K562 (cell line): ENCODE measurements at regions not wholly inside any gene's neighbourhood (a gene's known extent, or its start where the extent isn't known, plus 50 kb on each side); places are given as distances from the start of the nearest gene placed in this dataset.

Source experiments
- ATAC-seq: fragments of 200-7000 bp; cut with Tn5 transposase; 3 replicates; pipeline ENCODE4 v1.9.1; 2020; ENCODE audit warnings: moderate library complexity
- BruUV-seq: library from RNA; stranded (reverse); fragments of 400-500 nt; replicated peaks from 2 replicates; lab custom pipeline; 2021; lab: Mats Ljungman, UMichigan
- CTCF ChIA-PET: fragments of 300-600 bp; formaldehyde crosslinking; extraction: SDS; loops from one replicate; lab custom pipeline; 2021; ENCODE audit warnings: low intra/inter-chr PET ratio; lab: Yijun Ruan, JAX
- POLR2A ChIA-PET: fragments of 300-600, 350-650 bp; sonication (Branson Sonifier 250); formaldehyde crosslinking; extraction: SDS; loops from one replicate; lab custom pipeline; 2021; ENCODE audit warnings: antibody characterized with exemption, inconsistent platforms; lab: Yijun Ruan, JAX
- DNase-seq, 4 experiments: peaks; one replicate each; pipeline versions ENCODE4 v3.0.0 to v3.0.0-alpha.2; 2011 to 2018; ENCODE audit warnings: low spot score in 3 of 4, mixed read lengths in 3 of 4; ENCODE audit errors: extremely low read depth in 1 of 4
- FAIRE-seq: peaks from 2 replicates; lab custom pipeline; 2011; peaks lifted over from hg19 to GRCh38; lab: Jason Lieb, UNC
- H2AFZ ChIP-seq: 2 replicates; pipeline ENCODE4 v1.6.0; 2011; ENCODE audit warnings: low read depth, low read length, control low read depth, inconsistent platforms
- H3K27ac ChIP-seq: fragments of 200-600 bp; 3 replicates; pipeline ENCODE4 v1.8.0; 2011; ENCODE audit warnings: low read depth, mild to moderate bottlenecking, control low read depth, inconsistent platforms, low read length, moderate library complexity, mixed read lengths; ENCODE audit errors: extremely low read depth
- H3K27me3 ChIP-seq, 2 experiments: fragments of 300-600 bp in 1 of 2; 2 replicates in 1 of 2; 3 replicates in 1 of 2; pipeline versions ENCODE4 v1.6.0 to v1.8.0; 2011; ENCODE audit warnings: inconsistent platforms in 2 of 2, low read length in 2 of 2, mild to moderate bottlenecking in 1 of 2, mixed read lengths in 1 of 2, moderate library complexity in 1 of 2; ENCODE audit not compliant: control insufficient read depth in 2 of 2, insufficient read depth in 2 of 2
- H3K36me3 ChIP-seq: fragments of 300-600 bp; 3 replicates; pipeline ENCODE4 v1.8.0; 2011; ENCODE audit warnings: mild to moderate bottlenecking, low read length, inconsistent platforms; ENCODE audit not compliant: control insufficient read depth, insufficient read depth
- H3K4me1 ChIP-seq, 2 experiments: fragments of 200-600 bp in 1 of 2; replicated peaks in 1 of 2; 2 replicates in 1 of 2; 3 replicates in 1 of 2; pipeline versions ENCODE4 v1.5.1 to v1.8.0; 2011; ENCODE audit warnings: inconsistent platforms in 2 of 2, low read length in 2 of 2, mild to moderate bottlenecking in 1 of 2, mixed read lengths in 1 of 2, moderate library complexity in 1 of 2; ENCODE audit not compliant: control insufficient read depth in 2 of 2, insufficient read depth in 2 of 2
- H3K4me2 ChIP-seq: 2 replicates; pipeline ENCODE4 v1.6.1; 2011; ENCODE audit warnings: low read length, control low read depth, inconsistent platforms, mixed read lengths; ENCODE audit not compliant: insufficient read depth
- H3K4me3 ChIP-seq: fragments of 200-600 bp; sonication (generic), shearing (Covaris generic); 2 replicates; pipeline ENCODE4 v1.5.1; 2016; ENCODE audit warnings: control low read depth, inconsistent platforms
- H3K79me2 ChIP-seq: fragments of 200-600 bp; 3 replicates; pipeline ENCODE4 v1.8.0; 2011; ENCODE audit warnings: low read length, inconsistent platforms; ENCODE audit not compliant: control insufficient read depth, insufficient read depth
- H3K9ac ChIP-seq, 2 experiments: 2 replicates each; pipeline versions ENCODE4 v1.6.0 to v1.6.1; 2011; ENCODE audit warnings: low read depth in 2 of 2, low read length in 2 of 2, control low read depth in 1 of 2, inconsistent platforms in 1 of 2, mild to moderate bottlenecking in 1 of 2, mixed read lengths in 1 of 2; ENCODE audit not compliant: insufficient read depth in 1 of 2
- H3K9me1 ChIP-seq: one replicate; pipeline ENCODE4 v1.6.0; 2011; ENCODE audit warnings: inconsistent platforms, mild to moderate bottlenecking, low read length, moderate library complexity; ENCODE audit not compliant: control insufficient read depth, insufficient read depth
- H3K9me3 ChIP-seq: replicated peaks from 2 replicates; pipeline ENCODE4 v1.5.1; 2011; ENCODE audit warnings: low read depth, low read length, inconsistent platforms; ENCODE audit not compliant: control insufficient read depth, insufficient read depth
- H4K20me1 ChIP-seq: replicated peaks from 2 replicates; pipeline ENCODE4 v1.6.1; 2011; ENCODE audit warnings: low read length, inconsistent platforms, mixed read lengths; ENCODE audit not compliant: control insufficient read depth, insufficient read depth
- ESRRB ChIP-seq: fragments of 250-450 bp; sonication (Bioruptor Pico); IDR thresholded peaks from 2 replicates; pipeline ENCODE4 v1.5.0; 2020; ENCODE audit warnings: mild to moderate bottlenecking, moderate library complexity, borderline replicate concordance
- FOXM1 ChIP-seq, 2 experiments: fragments of 450-650 bp in 1 of 2; sonication (generic) in 1 of 2; formaldehyde crosslinking in 1 of 2; IDR thresholded peaks; 2 replicates each; pipeline versions ENCODE4 v1.6.1 to v1.9.0; 2017 to 2022; ENCODE audit warnings: low read depth in 2 of 2, mild to moderate bottlenecking in 2 of 2, missing genetic modification reagents in 1 of 2, moderate library complexity in 1 of 2
- LCOR ChIP-seq: sonication (generic); formaldehyde crosslinking; IDR thresholded peaks from 2 replicates; pipeline ENCODE4 v1.8.0; 2022; ENCODE audit warnings: mild to moderate bottlenecking, missing genetic modification reagents
- MYC ChIP-seq, 2 experiments: fragments of 250-450 bp in 1 of 2; sonication (Bioruptor Pico) in 1 of 2; IDR thresholded peaks; 2 replicates each; pipeline versions ENCODE4 v1.5.1 to v1.6.1; 2012 to 2021; ENCODE audit warnings: low read depth in 2 of 2, borderline replicate concordance in 1 of 2, improper control_type of control experiment in 1 of 2, low read length in 1 of 2, mild to moderate bottlenecking in 1 of 2, moderate library complexity in 1 of 2
- PHF8 ChIP-seq: fragments of 200-600 bp; sonication (generic); IDR thresholded peaks from 2 replicates; pipeline ENCODE4 v1.6.1; 2012; ENCODE audit warnings: mixed run types, mild to moderate bottlenecking, inconsistent platforms, low read length, moderate library complexity, borderline replicate concordance
- ZNF121 ChIP-seq: sonication (generic); formaldehyde crosslinking; conservative IDR thresholded peaks from 2 replicates; pipeline ENCODE4 v1.8.0; 2022; ENCODE audit warnings: missing genetic modification reagents
- ZNF518B ChIP-seq: fragments of 250-450 bp; sonication (Bioruptor Pico); IDR thresholded peaks from 2 replicates; pipeline ENCODE4 v1.5.0; 2021; ENCODE audit warnings: mild to moderate bottlenecking, moderate library complexity
- ZNF561 ChIP-seq: fragments of 450-650 bp; formaldehyde crosslinking; conservative IDR thresholded peaks from 2 replicates; pipeline ENCODE4 v1.4.0; 2020; ENCODE audit warnings: mild to moderate bottlenecking, moderate library complexity
- WGBS: fragments of 100-300 bp; shearing (Covaris generic); methylation state at CpG from one replicate; pipeline ENCODE4 v1.1.6; 2016; ENCODE audit warnings: low coverage, mixed read lengths; ENCODE audit not compliant: insufficient coverage; ENCODE audit errors: missing lambda C conversion rate; 5-methylcytosine and 5-hydroxymethylcytosine counted together
- in situ Hi-C: fragments of 300-500 bp; cut with MboI; formaldehyde crosslinking; loops from 4 replicates; pipeline ENCODE4 v1.15.0; 2018; ENCODE audit warnings: inconsistent platforms, mixed read lengths
- intact Hi-C: fragments of 100-400 bp; cut with micrococcal nuclease; formaldehyde crosslinking; loops from 2 replicates; pipeline ENCODE4 v1.14.2; 2022
- TF ChIP-seq, protein P1 (sequence below): fragments of 250-450 bp; sonication (Bioruptor Pico); IDR thresholded peaks from 2 replicates; pipeline ENCODE4 v1.4.0; 2020; ENCODE audit warnings: mild to moderate bottlenecking, moderate library complexity, borderline replicate concordance

DNA sequence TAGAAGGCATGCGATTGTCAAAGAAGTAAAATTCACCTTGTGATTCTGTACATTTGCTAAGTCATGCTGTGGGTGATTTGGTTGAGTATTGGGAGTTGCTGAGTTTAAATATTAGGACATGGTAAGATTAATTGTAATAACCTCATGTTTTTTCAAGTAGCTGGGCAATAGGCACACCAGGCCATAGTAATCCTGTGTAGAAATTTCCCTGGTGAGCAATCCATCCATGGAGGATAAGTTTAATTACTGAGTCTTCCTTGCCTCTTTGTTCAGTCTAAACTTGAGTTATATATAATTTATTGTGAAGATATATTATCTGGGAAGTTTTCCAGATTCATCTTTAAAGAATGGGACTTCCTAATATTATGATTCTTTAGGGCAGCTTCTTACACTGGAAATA is 221.1 kb upstream of the NUDT12 start:
- no peak overlapping the region for H3K4me2 ChIP-seq
- H3K27ac ChIP-seq: no peak overlapping the region
- no peak overlapping the region for H3K9ac ChIP-seq
- H3K4me3 ChIP-seq: no peak overlapping the region
- in situ Hi-C loops: no loop called here
- FAIRE-seq (no peak), DNase-seq (no peak), ATAC-seq (no peak)
- H3K27me3 ChIP-seq: no peaks in the 10 kb centered on the region
- no peaks in the 10 kb centered on the region for H3K9me1 ChIP-seq
- POLR2A ChIA-PET: no interaction called here
- WGBS: 0% methylated on average over 1 of the region's 1 CpG
- no peaks in the 10 kb centered on the region for H3K9me3 ChIP-seq
- no peaks in the 10 kb centered on the region for H3K4me1 ChIP-seq
- no peaks in the 10 kb centered on the region for H4K20me1 ChIP-seq
- H3K79me2 ChIP-seq: no peaks in the 10 kb centered on the region
- CTCF ChIA-PET: no interaction called here
- intact Hi-C loops: no loop called here
- H2AFZ ChIP-seq: no peak overlapping the region
- BruUV-seq: no TSS peak
- TF ChIP-seq ESRRB: no peak
- TF ChIP-seq PHF8: no peak
- TF ChIP-seq ZNF518B (CRISPR knock-in tag): no peak
- no peak for TF ChIP-seq ZNF121 (CRISPR knock-in tag)
- TF ChIP-seq ZNF561: no peak
- TF ChIP-seq, protein P1, sequence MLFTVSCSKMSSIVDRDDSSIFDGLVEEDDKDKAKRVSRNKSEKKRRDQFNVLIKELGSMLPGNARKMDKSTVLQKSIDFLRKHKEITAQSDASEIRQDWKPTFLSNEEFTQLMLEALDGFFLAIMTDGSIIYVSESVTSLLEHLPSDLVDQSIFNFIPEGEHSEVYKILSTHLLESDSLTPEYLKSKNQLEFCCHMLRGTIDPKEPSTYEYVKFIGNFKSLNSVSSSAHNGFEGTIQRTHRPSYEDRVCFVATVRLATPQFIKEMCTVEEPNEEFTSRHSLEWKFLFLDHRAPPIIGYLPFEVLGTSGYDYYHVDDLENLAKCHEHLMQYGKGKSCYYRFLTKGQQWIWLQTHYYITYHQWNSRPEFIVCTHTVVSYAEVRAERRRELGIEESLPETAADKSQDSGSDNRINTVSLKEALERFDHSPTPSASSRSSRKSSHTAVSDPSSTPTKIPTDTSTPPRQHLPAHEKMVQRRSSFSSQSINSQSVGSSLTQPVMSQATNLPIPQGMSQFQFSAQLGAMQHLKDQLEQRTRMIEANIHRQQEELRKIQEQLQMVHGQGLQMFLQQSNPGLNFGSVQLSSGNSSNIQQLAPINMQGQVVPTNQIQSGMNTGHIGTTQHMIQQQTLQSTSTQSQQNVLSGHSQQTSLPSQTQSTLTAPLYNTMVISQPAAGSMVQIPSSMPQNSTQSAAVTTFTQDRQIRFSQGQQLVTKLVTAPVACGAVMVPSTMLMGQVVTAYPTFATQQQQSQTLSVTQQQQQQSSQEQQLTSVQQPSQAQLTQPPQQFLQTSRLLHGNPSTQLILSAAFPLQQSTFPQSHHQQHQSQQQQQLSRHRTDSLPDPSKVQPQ (CRISPR knock-in tag): no peak
- TF ChIP-seq MYC (IDR thresholded peaks at IDR 0.05; ENCODE audit: low read depth, low read length): no peak
- no peak for TF ChIP-seq MYC (CRISPR knock-in tag; IDR thresholded peaks at IDR 0.05; ENCODE audit: borderline replicate concordance, low read depth)
- TF ChIP-seq FOXM1 (IDR thresholded peaks at IDR 0.05; ENCODE audit: low read depth): no peak
- no peak for TF ChIP-seq FOXM1 (CRISPR knock-in tag; IDR thresholded peaks at IDR 0.05; ENCODE audit: low read depth)
- no peak for TF ChIP-seq LCOR (CRISPR knock-in tag)
- H3K36me3 ChIP-seq: no peaks in the 10 kb centered on the region
